Hepatic stellate cell (primary cell): ENCODE measurements at regions not wholly inside any gene's neighbourhood (a gene's known extent, or its start where the extent isn't known, plus 50 kb on each side); places are given as distances from the start of the nearest gene placed in this dataset.
"Not testable (repeated sequence)": the region's sequence is repeated elsewhere in the genome, so short reads cannot be mapped to it uniquely, and the experiment has no call there.

Experiments used
- DNase-seq: peaks from one replicate; pipeline ENCODE4 v3.0.0; 2011; ENCODE audit warnings: low spot score

- no peak for DNase-seq
Measured at GRCh38 chr18:6525604-6526003, 110.9 kb upstream of the L3MBTL4 start.

GRCh38 chr18:6537475-6537874 is 122.8 kb upstream of the L3MBTL4 start:
- DNase-seq: no peak

- not testable (repeated sequence) for DNase-seq
Measured at GRCh38 chr18:6541131-6541679, 126.5 kb upstream of the L3MBTL4 start.

- DNase-seq: no peak
Measured at GRCh38 chr18:6542296-6542695, 127.6 kb upstream of the L3MBTL4 start.

- peak; percentile 5 for DNase-seq
Measured at GRCh38 chr18:6543330-6543908, 128.7 kb upstream of the L3MBTL4 start.

GRCh38 chr18:6546229-6546628 is 131.5 kb upstream of the L3MBTL4 start:
- DNase-seq: no peak

- DNase-seq: no peak
Measured at GRCh38 chr18:6547476-6547875, 132.8 kb upstream of the L3MBTL4 start.

- DNase-seq: no peak
Measured at GRCh38 chr18:6553234-6553900, 138.7 kb upstream of the L3MBTL4 start.

GRCh38 chr18:6557057-6557769 is 142.5 kb upstream of the L3MBTL4 start:
- no peak for DNase-seq

GRCh38 chr18:6557770-6558248 is 143.1 kb upstream of the L3MBTL4 start:
- DNase-seq: no peak

GRCh38 chr18:6558446-6559156 is 143.9 kb upstream of the L3MBTL4 start:
- DNase-seq: no peak

GRCh38 chr18:6559296-6559695 is 144.6 kb upstream of the L3MBTL4 start:
- no peak for DNase-seq

GRCh38 chr18:6561016-6561415 is 146.3 kb upstream of the L3MBTL4 start:
- no peak for DNase-seq

GRCh38 chr18:6561420-6561861 is 146.7 kb upstream of the L3MBTL4 start:
- no peak for DNase-seq

- DNase-seq: no peak
Measured at GRCh38 chr18:6561862-6562291, 147.2 kb upstream of the L3MBTL4 start.

- no peak for DNase-seq
Measured at GRCh38 chr18:6563896-6564295, 149.2 kb upstream of the L3MBTL4 start.

GRCh38 chr18:6564950-6565814 is 150.5 kb upstream of the L3MBTL4 start:
- no peak for DNase-seq

GRCh38 chr18:6565815-6566081 is 151.0 kb upstream of the L3MBTL4 start:
- no peak for DNase-seq

- no peak for DNase-seq
Measured at GRCh38 chr18:6566338-6566911, 151.7 kb upstream of the L3MBTL4 start.

- no peak for DNase-seq
Measured at GRCh38 chr18:6569813-6570212, 155.1 kb upstream of the L3MBTL4 start.

GRCh38 chr18:6570581-6571238 is 156.0 kb upstream of the L3MBTL4 start:
- no peak for DNase-seq
